ENCODE measurements at regions not wholly inside any gene's neighbourhood (a gene's known extent, or its start where the extent isn't known, plus 50 kb on each side); places are given as distances from the start of the nearest gene placed in this dataset.
A peak's percentile ranks its signal among the peaks of the same experiment; 100 is the strongest.

DNA sequence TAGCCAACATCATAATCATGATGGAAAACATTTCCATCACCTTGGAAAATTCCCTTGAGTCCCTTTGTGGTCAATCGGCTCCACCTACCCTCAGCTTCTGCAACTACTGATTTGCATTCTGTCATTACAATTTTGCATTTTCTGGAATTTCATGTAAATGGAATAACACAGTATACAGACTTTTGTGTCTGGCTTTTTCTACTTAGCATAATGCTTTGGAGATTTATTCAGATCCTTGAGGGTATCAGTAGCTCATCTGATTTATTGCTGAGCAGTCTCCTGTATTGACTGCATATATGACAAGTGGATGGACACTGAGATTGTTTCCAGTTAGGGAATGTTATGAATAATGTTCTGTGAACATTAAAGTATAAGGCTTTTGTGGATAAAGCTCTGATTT, 358.3 kb downstream of the USP25 start:
- TF ChIP-seq, protein P1, sequence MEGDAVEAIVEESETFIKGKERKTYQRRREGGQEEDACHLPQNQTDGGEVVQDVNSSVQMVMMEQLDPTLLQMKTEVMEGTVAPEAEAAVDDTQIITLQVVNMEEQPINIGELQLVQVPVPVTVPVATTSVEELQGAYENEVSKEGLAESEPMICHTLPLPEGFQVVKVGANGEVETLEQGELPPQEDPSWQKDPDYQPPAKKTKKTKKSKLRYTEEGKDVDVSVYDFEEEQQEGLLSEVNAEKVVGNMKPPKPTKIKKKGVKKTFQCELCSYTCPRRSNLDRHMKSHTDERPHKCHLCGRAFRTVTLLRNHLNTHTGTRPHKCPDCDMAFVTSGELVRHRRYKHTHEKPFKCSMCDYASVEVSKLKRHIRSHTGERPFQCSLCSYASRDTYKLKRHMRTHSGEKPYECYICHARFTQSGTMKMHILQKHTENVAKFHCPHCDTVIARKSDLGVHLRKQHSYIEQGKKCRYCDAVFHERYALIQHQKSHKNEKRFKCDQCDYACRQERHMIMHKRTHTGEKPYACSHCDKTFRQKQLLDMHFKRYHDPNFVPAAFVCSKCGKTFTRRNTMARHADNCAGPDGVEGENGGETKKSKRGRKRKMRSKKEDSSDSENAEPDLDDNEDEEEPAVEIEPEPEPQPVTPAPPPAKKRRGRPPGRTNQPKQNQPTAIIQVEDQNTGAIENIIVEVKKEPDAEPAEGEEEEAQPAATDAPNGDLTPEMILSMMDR (IDR thresholded peaks at IDR 0.05; ENCODE audit: low read depth, low read length): no peak
- DNase-seq (ENCODE audit: low read depth in 2 of 2): no peak

GRCh38 chr21:16095005-16095404, 365.2 kb downstream of the USP25 start:
- DNase-seq (ENCODE audit: low read depth in 2 of 2): no peak
- TF ChIP-seq, protein P1 (IDR thresholded peaks at IDR 0.05; ENCODE audit: low read depth, low read length): no peak
- H3K4me3 ChIP-seq (replicated peaks in 1 of 2; ENCODE audit: low read depth in 2 of 2, low read length in 2 of 2): no peak overlapping the region

More for the DNA sequence above, 358.3 kb downstream of the USP25 start:
- no peak overlapping the region for H3K4me3 ChIP-seq (replicated peaks in 1 of 2; ENCODE audit: low read depth in 2 of 2, low read length in 2 of 2)

DNA sequence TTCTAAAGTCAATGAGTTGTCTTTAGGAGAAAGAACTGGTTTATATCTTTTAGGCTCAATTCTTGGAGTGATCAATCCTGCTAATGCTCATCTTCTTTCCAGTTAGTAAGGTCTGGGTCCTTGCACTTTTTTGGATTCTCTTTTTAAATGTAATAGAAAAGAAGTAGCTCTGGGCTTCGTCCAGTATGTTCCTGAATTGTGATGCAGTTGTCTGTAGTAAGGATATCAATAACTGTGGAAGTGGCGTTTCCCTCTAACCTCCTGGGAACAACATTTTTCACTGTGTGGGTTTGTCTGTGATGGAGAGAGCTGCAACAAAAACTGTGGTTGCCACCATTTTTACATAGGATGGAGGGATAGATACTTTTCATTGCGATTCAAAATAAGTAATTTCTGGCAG, 367.2 kb downstream of the USP25 start:
- H3K4me3 ChIP-seq (replicated peaks in 1 of 2; ENCODE audit: low read depth in 2 of 2, low read length in 2 of 2): no peak overlapping the region
- TF ChIP-seq, protein P1 (IDR thresholded peaks at IDR 0.05; ENCODE audit: low read depth, low read length): no peak
- DNase-seq (ENCODE audit: low read depth in 2 of 2): no peak

DNA sequence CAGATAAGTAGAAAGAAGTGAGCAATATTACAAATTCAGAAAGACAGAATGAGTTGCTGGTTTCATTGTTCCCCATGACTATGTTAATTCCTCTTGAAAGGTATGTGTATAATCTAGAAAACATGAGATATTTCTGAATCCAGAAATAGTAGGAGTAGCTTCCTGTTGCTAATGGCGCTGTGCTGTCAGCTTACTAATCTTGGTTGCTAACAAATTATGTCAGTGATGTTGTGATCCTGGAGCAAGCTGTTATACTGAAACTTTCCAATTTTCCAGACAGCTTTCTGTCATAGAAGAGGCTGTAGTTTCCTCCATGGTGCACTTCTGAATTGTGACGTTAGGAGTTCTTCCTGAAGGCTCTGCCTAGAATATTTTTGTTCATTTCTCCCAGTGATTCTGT, 372.3 kb downstream of the USP25 start:
- TF ChIP-seq, protein P1 (IDR thresholded peaks at IDR 0.05; ENCODE audit: low read depth, low read length): no peak
- no peak overlapping the region for H3K4me3 ChIP-seq (replicated peaks in 1 of 2; ENCODE audit: low read depth in 2 of 2, low read length in 2 of 2)
- peak; percentile 29 to 35 for DNase-seq (ENCODE audit: low read depth in 2 of 2)

- TF ChIP-seq, protein P1 (IDR thresholded peaks at IDR 0.05; ENCODE audit: low read depth, low read length): no peak
- no peak for DNase-seq (ENCODE audit: low read depth in 2 of 2)
- no peak overlapping the region for H3K4me3 ChIP-seq (replicated peaks in 1 of 2; ENCODE audit: low read depth in 2 of 2, low read length in 2 of 2)
Observed at GRCh38 chr21:16108561-16109075, 378.8 kb downstream of the USP25 start.

DNA sequence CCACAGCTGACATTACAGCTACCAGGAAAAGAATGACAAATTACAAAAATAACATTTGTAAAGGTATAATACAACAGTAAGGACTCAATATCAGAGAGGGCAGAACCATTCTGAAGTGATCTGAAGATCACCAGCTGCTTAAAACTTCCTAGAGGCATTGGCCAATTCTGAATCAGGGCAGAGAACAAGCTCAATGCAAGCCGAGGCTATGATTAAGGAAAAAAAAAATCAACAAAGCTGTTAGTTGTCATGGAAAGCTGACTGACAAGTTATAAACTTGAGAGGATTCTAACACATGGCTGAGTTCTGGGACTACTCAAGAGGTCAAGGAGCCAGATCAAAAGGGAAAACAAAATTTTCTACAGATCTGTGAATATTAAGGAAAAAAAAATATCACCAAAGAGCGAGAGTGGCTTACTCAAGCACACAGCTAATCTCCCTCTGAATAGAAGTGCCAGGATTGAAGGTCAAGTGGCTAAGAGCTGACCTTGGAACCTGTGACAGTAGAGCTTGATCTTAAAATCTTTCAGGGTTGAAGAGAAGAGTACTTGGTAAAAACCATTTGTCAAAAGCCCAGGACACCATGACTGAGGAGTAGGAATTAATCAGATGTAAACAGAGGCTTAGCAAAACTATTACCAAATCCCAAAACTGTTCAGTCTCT, 383.4 kb downstream of the USP25 start:
- no peak overlapping the region for H3K4me3 ChIP-seq (replicated peaks in 1 of 2; ENCODE audit: low read depth in 2 of 2, low read length in 2 of 2)
- peak in 1 of 2 donors; percentile 47 for DNase-seq (ENCODE audit: low read depth in 2 of 2)
- TF ChIP-seq, protein P1 (IDR thresholded peaks at IDR 0.05; ENCODE audit: low read depth, low read length): no peak
